HepG2 (cell line): ENCODE measurements at regions not wholly inside any gene's neighbourhood (a gene's known extent, or its start where the extent isn't known, plus 50 kb on each side); places are given as distances from the start of the nearest gene placed in this dataset.

Source experiments
- ATAC-seq: fragments of 200-7000 bp; cut with Tn5 transposase; 3 replicates; pipeline ENCODE4 v1.9.1; 2020; ENCODE audit warnings: mild to moderate bottlenecking, moderate library complexity
- BruUV-seq: library from RNA; stranded (reverse); fragments of 400-500 nt; replicated peaks from 2 replicates; lab custom pipeline; 2021; lab: Mats Ljungman, UMichigan
- CTCF ChIA-PET: fragments of 300-600 bp; formaldehyde crosslinking; extraction: SDS; loops from one replicate; lab custom pipeline; 2021; ENCODE audit warnings: low total read pairs, inconsistent platforms, low intra/inter-chr PET ratio; lab: Yijun Ruan, JAX
- POLR2A ChIA-PET: fragments of 350-600 bp; sonication (Branson Sonifier 250); formaldehyde crosslinking; loops from one replicate; lab custom pipeline; 2020; ENCODE audit warnings: antibody characterized with exemption, inconsistent platforms; lab: Yijun Ruan, JAX
- DNase-seq: peaks from one replicate; pipeline ENCODE4 v3.0.0-alpha.2; 2015; ENCODE audit warnings: low spot score
- FAIRE-seq: peaks from 3 replicates; lab custom pipeline; 2011; peaks lifted over from hg19 to GRCh38; lab: Jason Lieb, UNC
- H2AFZ ChIP-seq: one replicate; pipeline ENCODE4 v1.6.1; 2011; ENCODE audit warnings: low read length, inconsistent platforms
- H3K27ac ChIP-seq: fragments of 300-600 bp; 3 replicates; pipeline ENCODE4 v1.8.0; 2011; ENCODE audit warnings: mixed run types, mild to moderate bottlenecking, mixed read lengths, low read length, inconsistent platforms; ENCODE audit not compliant: insufficient read depth; ENCODE audit errors: extremely low read length
- H3K27me3 ChIP-seq, 2 experiments: fragments of 200-600 bp in 1 of 2; 2 replicates in 1 of 2; 3 replicates in 1 of 2; pipeline versions ENCODE4 v1.6.0 to v1.8.0; 2011; ENCODE audit warnings: low read length in 2 of 2, mild to moderate bottlenecking in 2 of 2, moderate library complexity in 2 of 2, inconsistent platforms in 1 of 2; ENCODE audit not compliant: insufficient read depth in 2 of 2, control insufficient read depth in 1 of 2
- H3K36me3 ChIP-seq, 2 experiments: fragments of 200-600 bp in 1 of 2; replicated peaks in 1 of 2; 2 replicates in 1 of 2; 3 replicates in 1 of 2; pipeline versions ENCODE4 v1.5.1 to v1.8.0; 2011; ENCODE audit warnings: low read length in 2 of 2, inconsistent platforms in 1 of 2; ENCODE audit not compliant: insufficient read depth in 2 of 2, control insufficient read depth in 1 of 2
- H3K4me1 ChIP-seq: 2 replicates; pipeline ENCODE4 v1.5.1; 2012; ENCODE audit warnings: low read length, inconsistent platforms; ENCODE audit not compliant: insufficient read depth
- H3K4me2 ChIP-seq: 2 replicates; pipeline ENCODE4 v1.6.0; 2011; ENCODE audit warnings: low read depth, low read length, inconsistent platforms
- H3K4me3 ChIP-seq, 3 experiments: fragments of 200-600 bp in 1 of 3; sonication (generic), shearing (Covaris generic) in 1 of 3; replicated peaks in 1 of 3; 2 replicates each; pipeline ENCODE4 v1.5.1; 2011 to 2016; ENCODE audit warnings: low read length in 3 of 3, inconsistent platforms in 2 of 3, low read depth in 2 of 3, mild to moderate bottlenecking in 2 of 3, control low read depth in 1 of 3, mixed read lengths in 1 of 3; ENCODE audit not compliant: insufficient read depth in 1 of 3
- H3K79me2 ChIP-seq: one replicate; pipeline ENCODE4 v1.6.1; 2011; ENCODE audit warnings: low read length, inconsistent platforms; ENCODE audit not compliant: insufficient read depth
- H3K9ac ChIP-seq: 2 replicates; pipeline ENCODE4 v1.6.0; 2011; ENCODE audit warnings: mild to moderate bottlenecking, low read depth, low read length, inconsistent platforms; ENCODE audit not compliant: insufficient read depth
- H3K9me3 ChIP-seq: 2 replicates; pipeline ENCODE4 v1.5.1; 2012; ENCODE audit warnings: mild to moderate bottlenecking, low read length
- H4K20me1 ChIP-seq: 2 replicates; pipeline ENCODE4 v1.6.0; 2011; ENCODE audit warnings: inconsistent platforms, mild to moderate bottlenecking, low read length, moderate library complexity; ENCODE audit not compliant: insufficient read depth
- CEBPB ChIP-seq: IDR thresholded peaks from 2 replicates; pipeline ENCODE4 v1.6.1; 2011; ENCODE audit warnings: low read depth, low read length, improper control_type of control experiment, borderline replicate concordance
- RFXAP ChIP-seq: sonication (generic); formaldehyde crosslinking; IDR thresholded peaks from 2 replicates; pipeline ENCODE4 v1.4.0; 2020; ENCODE audit warnings: missing genetic modification reagents, borderline replicate concordance
- SAP130 ChIP-seq: IDR thresholded peaks from 2 replicates; pipeline ENCODE4 v1.6.1; 2016; ENCODE audit warnings: low read depth
- SRSF4 ChIP-seq: fragments of 200-400 bp; formaldehyde crosslinking; IDR thresholded peaks from one replicate; pipeline ENCODE4 v1.6.1; 2018; ENCODE audit warnings: mild to moderate bottlenecking, low read depth, low read length, moderate library complexity; ENCODE audit not compliant: poor library complexity, severe bottlenecking
- ZBTB14 ChIP-seq: sonication (generic); formaldehyde crosslinking; IDR thresholded peaks from 2 replicates; pipeline ENCODE4 v1.4.0; 2020; ENCODE audit warnings: missing genetic modification reagents
- ZNF256 ChIP-seq: sonication (generic); formaldehyde crosslinking; conservative IDR thresholded peaks from 2 replicates; pipeline ENCODE4 v1.4.0; 2020; ENCODE audit warnings: missing genetic modification reagents
- ZNF503 ChIP-seq: sonication (generic); formaldehyde crosslinking; IDR thresholded peaks from 2 replicates; pipeline ENCODE4 v1.4.0; 2020; ENCODE audit warnings: missing genetic modification reagents
- WGBS: methylation state at CpG from one replicate; pipeline ENCODE4 v1.1.6; 2017; ENCODE audit warnings: low lambda C conversion rate; 5-methylcytosine and 5-hydroxymethylcytosine counted together
- in situ Hi-C: cut with HindIII; loops from 2 replicates; pipeline ENCODE4 v1.10.0; 2017; ENCODE audit warnings: low pct_unique_long_range_greater_than_20kb; ENCODE audit not compliant: extremely low pct_ligation_motif_present
- intact Hi-C: fragments of 100-400 bp; cut with micrococcal nuclease; formaldehyde crosslinking; loops from one replicate; pipeline ENCODE4 v1.10.0; 2022; ENCODE audit not compliant: unreplicated experiment

- DNase-seq (no peak), FAIRE-seq (no peak), ATAC-seq (no peak)
- Histone ChIP-seq H3K9ac (no peak overlapping the region), H3K27ac (no peak overlapping the region), H3K4me2 (no peak overlapping the region), H3K9me3 (peaks cover 70% of the 10 kb centered on the region), H2AFZ (no peak overlapping the region), H3K79me2 (no peaks in the 10 kb centered on the region), H3K36me3 (no peaks in the 10 kb centered on the region), H3K4me3 (no peak overlapping the region), H3K27me3 (no peaks in the 10 kb centered on the region), H4K20me1 (no peaks in the 10 kb centered on the region), H3K4me1 (no peaks in the 10 kb centered on the region)
- no TSS peak for BruUV-seq
- CTCF ChIA-PET: no interaction called here
- no peak for TF ChIP-seq ZNF503 (CRISPR knock-in tag)
- TF ChIP-seq SAP130: no peak
- no peak for TF ChIP-seq CEBPB
- no peak for TF ChIP-seq RFXAP (CRISPR knock-in tag)
- TF ChIP-seq ZNF256 (CRISPR knock-in tag): no peak
- no peak for TF ChIP-seq ZBTB14 (CRISPR knock-in tag)
- TF ChIP-seq SRSF4: no peak
- 13% methylated on average over 5 of the region's 5 CpGs for WGBS
- POLR2A ChIA-PET: no interaction called here
- intact Hi-C loops (loop anchor here (10.0 kb wide), 2 partner anchors 209 to 961 kb away; no protein-coding TSS in a partner anchor), in situ Hi-C loops (no loop called here)
These were observed 533.8 kb upstream of the ID4 start for GRCh38 chr6:19303383-19303782.
